ENCODE measurements at regions not wholly inside any gene's neighbourhood (a gene's known extent, or its start where the extent isn't known, plus 50 kb on each side); places are given as distances from the start of the nearest gene placed in this dataset.

- TF ChIP-seq EP300 (IDR thresholded peaks at IDR 0.05) (no peak), POLR2A (IDR thresholded peaks at IDR 0.05) (no peak)
- TF ChIP-seq, protein P1, sequence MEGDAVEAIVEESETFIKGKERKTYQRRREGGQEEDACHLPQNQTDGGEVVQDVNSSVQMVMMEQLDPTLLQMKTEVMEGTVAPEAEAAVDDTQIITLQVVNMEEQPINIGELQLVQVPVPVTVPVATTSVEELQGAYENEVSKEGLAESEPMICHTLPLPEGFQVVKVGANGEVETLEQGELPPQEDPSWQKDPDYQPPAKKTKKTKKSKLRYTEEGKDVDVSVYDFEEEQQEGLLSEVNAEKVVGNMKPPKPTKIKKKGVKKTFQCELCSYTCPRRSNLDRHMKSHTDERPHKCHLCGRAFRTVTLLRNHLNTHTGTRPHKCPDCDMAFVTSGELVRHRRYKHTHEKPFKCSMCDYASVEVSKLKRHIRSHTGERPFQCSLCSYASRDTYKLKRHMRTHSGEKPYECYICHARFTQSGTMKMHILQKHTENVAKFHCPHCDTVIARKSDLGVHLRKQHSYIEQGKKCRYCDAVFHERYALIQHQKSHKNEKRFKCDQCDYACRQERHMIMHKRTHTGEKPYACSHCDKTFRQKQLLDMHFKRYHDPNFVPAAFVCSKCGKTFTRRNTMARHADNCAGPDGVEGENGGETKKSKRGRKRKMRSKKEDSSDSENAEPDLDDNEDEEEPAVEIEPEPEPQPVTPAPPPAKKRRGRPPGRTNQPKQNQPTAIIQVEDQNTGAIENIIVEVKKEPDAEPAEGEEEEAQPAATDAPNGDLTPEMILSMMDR (IDR thresholded peaks at IDR 0.05), result no peak
These were observed 55.7 kb downstream of the IRX5 start for GRCh38 chr16:54986409-54986808.

Measured in tibial nerve (tissue), 4 donors.